Lower lobe of right lung (tissue), 2 donors: ENCODE measurements at regions not wholly inside any gene's neighbourhood (a gene's known extent, or its start where the extent isn't known, plus 50 kb on each side); places are given as distances from the start of the nearest gene placed in this dataset.

Source experiments
- ATAC-seq, 2 donors: fragments of 200-7000 bp; cut with Tn5 transposase; one replicate each; pipeline ENCODE4 v1.9.1; 2020 to 2022; ENCODE audit warnings: mild to moderate bottlenecking in 2 of 2, moderate library complexity in 2 of 2
- DNase-seq: peaks from one replicate; pipeline ENCODE4 v3.0.0-alpha.2; 2020
- H3K27ac ChIP-seq: fragments of 200-600 bp; one replicate; pipeline ENCODE4 v1.8.0; 2022
- H3K27me3 ChIP-seq: fragments of 200-600 bp; one replicate; pipeline ENCODE4 v1.8.0; 2022; ENCODE audit warnings: low read depth
- H3K36me3 ChIP-seq: fragments of 200-600 bp; one replicate; pipeline ENCODE4 v1.8.0; 2022; ENCODE audit warnings: mild to moderate bottlenecking
- H3K4me1 ChIP-seq: fragments of 200-600 bp; one replicate; pipeline ENCODE4 v1.8.0; 2022
- H3K4me3 ChIP-seq: fragments of 200-600 bp; one replicate; pipeline ENCODE4 v1.8.0; 2022; ENCODE audit warnings: mild to moderate bottlenecking
- H3K9me3 ChIP-seq: fragments of 200-600 bp; one replicate; pipeline ENCODE4 v1.8.0; 2022
- CTCF ChIP-seq: fragments of 200-600 bp; IDR thresholded peaks from one replicate; pipeline ENCODE4 v1.8.0; 2022; ENCODE audit warnings: antibody characterized with exemption, mild to moderate bottlenecking
- intact Hi-C: fragments of 100-400 bp; cut with DNase I; formaldehyde crosslinking; loops from one replicate; pipeline ENCODE4 v1.11.0; 2022
- donor health status: DM: no; HTN: yes; CAD: no; lungs with severe emphysema.

- ATAC-seq (no peak), DNase-seq (no peak)
These were observed 212.0 kb upstream of the ARSJ start for GRCh38 chr4:114191496-114191895.

GRCh38 chr4:114192854-114193253, 213.4 kb upstream of the ARSJ start:
- H3K4me3 ChIP-seq, result no peak overlapping the region
- no peak for ATAC-seq
- no peak overlapping the region for H3K27ac ChIP-seq
- intact Hi-C loops, result no loop called here
- no peaks in the 10 kb centered on the region for H3K27me3 ChIP-seq
- no peak for TF ChIP-seq CTCF
- no peaks in the 10 kb centered on the region for H3K9me3 ChIP-seq
- H3K4me1 ChIP-seq, result no peaks in the 10 kb centered on the region
- no peaks in the 10 kb centered on the region for H3K36me3 ChIP-seq
- no peak for DNase-seq

More at GRCh38 chr4:114191496-114191895, 212.0 kb upstream of the ARSJ start:
- H3K27ac ChIP-seq, result no peak overlapping the region
- H3K4me3 ChIP-seq, result no peak overlapping the region
- no peaks in the 10 kb centered on the region for H3K4me1 ChIP-seq
- intact Hi-C loops, result no loop called here
- no peaks in the 10 kb centered on the region for H3K36me3 ChIP-seq
- TF ChIP-seq CTCF, result no peak
- no peaks in the 10 kb centered on the region for H3K27me3 ChIP-seq
- no peaks in the 10 kb centered on the region for H3K9me3 ChIP-seq

- ATAC-seq (peak in 1 of 2 donors; percentile 29), DNase-seq (no peak)
- intact Hi-C loops, result no loop called here
- Histone ChIP-seq H3K27ac (no peak overlapping the region), H3K36me3 (no peaks in the 10 kb centered on the region), H3K4me1 (no peaks in the 10 kb centered on the region), H3K9me3 (no peaks in the 10 kb centered on the region), H3K27me3 (no peaks in the 10 kb centered on the region), H3K4me3 (no peak overlapping the region)
- no peak for TF ChIP-seq CTCF
These were observed 214.4 kb upstream of the ARSJ start for GRCh38 chr4:114193624-114194399.

GRCh38 chr4:114196606-114197005, 217.2 kb upstream of the ARSJ start:
- no peak for DNase-seq
- Histone ChIP-seq H3K9me3 (no peaks in the 10 kb centered on the region), H3K27me3 (no peaks in the 10 kb centered on the region), H3K27ac (no peak overlapping the region), H3K36me3 (no peaks in the 10 kb centered on the region), H3K4me1 (no peaks in the 10 kb centered on the region), H3K4me3 (no peak overlapping the region)
- intact Hi-C loops, result no loop called here
- ATAC-seq, result no peak
- TF ChIP-seq CTCF, result no peak

GRCh38 chr4:114200026-114200425, 220.6 kb upstream of the ARSJ start:
- no peak for ATAC-seq
- Histone ChIP-seq H3K27ac (no peak overlapping the region), H3K27me3 (no peaks in the 10 kb centered on the region), H3K9me3 (no peaks in the 10 kb centered on the region), H3K36me3 (no peaks in the 10 kb centered on the region), H3K4me1 (no peaks in the 10 kb centered on the region), H3K4me3 (no peak overlapping the region)
- intact Hi-C loops, result no loop called here
- TF ChIP-seq CTCF, result no peak
- DNase-seq, result no peak
